CD4-positive, alpha-beta T cell (primary cell): ENCODE measurements at regions not wholly inside any gene's neighbourhood (a gene's known extent, or its start where the extent isn't known, plus 50 kb on each side); places are given as distances from the start of the nearest gene placed in this dataset.

Source experiments
- ATAC-seq: fragments of 200-7000 bp; cut with Tn5 transposase; one replicate; pipeline ENCODE4 v1.10.0; 2022; ENCODE audit warnings: mild to moderate bottlenecking; ENCODE audit not compliant: poor library complexity
- CTCF ChIA-PET: fragments of 350-600 bp; sonication (Branson Sonifier 250); formaldehyde crosslinking; loops from one replicate; lab custom pipeline; 2021; ENCODE audit warnings: antibody characterized with exemption, inconsistent platforms; lab: Charles Lee
- POLR2A ChIA-PET: fragments of 350-600 bp; sonication (Branson Sonifier 250); formaldehyde crosslinking; loops from one replicate; lab custom pipeline; 2021; ENCODE audit warnings: antibody characterized with exemption, inconsistent platforms; lab: Charles Lee
- DNase-seq, 14 experiments: peaks; one replicate each; pipeline ENCODE4 v3.0.0-alpha.2; 2013 to 2020; ENCODE audit warnings: mixed read lengths in 2 of 14
- H3K27ac ChIP-seq, 2 donors: one replicate each; pipeline versions ENCODE4 v1.5.1 to v1.7.0; 2013; ENCODE audit warnings: low read length in 2 of 2, low read depth in 1 of 2, mild to moderate bottlenecking in 1 of 2
- H3K27me3 ChIP-seq, 2 experiments: 1 replicate in 1 of 2; 2 replicates in 1 of 2; pipeline versions ENCODE4 v1.6.1 to v1.7.0; 2013; ENCODE audit warnings: low read length in 2 of 2, control low read depth in 1 of 2, mild to moderate bottlenecking in 1 of 2, moderate library complexity in 1 of 2; ENCODE audit not compliant: insufficient read depth in 2 of 2, control insufficient read depth in 1 of 2
- H3K36me3 ChIP-seq: one replicate; pipeline ENCODE4 v1.6.1; 2013; ENCODE audit warnings: low read length, control low read depth; ENCODE audit not compliant: insufficient read depth
- H3K4me1 ChIP-seq: one replicate; pipeline ENCODE4 v1.6.1; 2013; ENCODE audit warnings: low read length, control low read depth; ENCODE audit not compliant: insufficient read depth
- H3K4me3 ChIP-seq: one replicate; pipeline ENCODE4 v1.5.1; 2013; ENCODE audit warnings: mild to moderate bottlenecking, low read length, moderate library complexity
- H3K9me3 ChIP-seq, 2 experiments: 1 replicate in 1 of 2; 2 replicates in 1 of 2; pipeline versions ENCODE4 v1.6.1 to v1.7.0; 2013; ENCODE audit warnings: low read length in 2 of 2, mild to moderate bottlenecking in 2 of 2, control low read depth in 1 of 2, moderate library complexity in 1 of 2; ENCODE audit not compliant: control insufficient read depth in 1 of 2, insufficient read depth in 1 of 2
- H3K27ac Mint-ChIP-seq: one replicate; pipeline ENCODE4 v1.8.0; 2020; ENCODE audit warnings: mixed read lengths
- H3K27me3 Mint-ChIP-seq: one replicate; pipeline ENCODE4 v1.8.0; 2021; ENCODE audit warnings: mixed read lengths
- H3K36me3 Mint-ChIP-seq: one replicate; pipeline ENCODE4 v1.8.0; 2021; ENCODE audit warnings: low read depth, mixed read lengths
- H3K4me1 Mint-ChIP-seq: one replicate; pipeline ENCODE4 v1.8.0; 2021; ENCODE audit warnings: low read depth, mixed read lengths
- H3K4me3 Mint-ChIP-seq: one replicate; pipeline ENCODE4 v1.8.0; 2020; ENCODE audit warnings: mild to moderate bottlenecking, mixed read lengths
- H3K9me3 Mint-ChIP-seq: one replicate; pipeline ENCODE4 v1.8.0; 2020; ENCODE audit warnings: mixed read lengths
- intact Hi-C, 2 experiments: fragments of 100-400 bp; cut with DNase I in 1 of 2; cut with micrococcal nuclease in 1 of 2; formaldehyde crosslinking; loops; one replicate each; pipeline versions ENCODE4 v1.15.1 to v1.9.0; 2023 to 2025; cut with DNase I, micrococcal nuclease
- TF ChIP-seq, protein P1 (sequence below): fragments of 200-600 bp; IDR thresholded peaks from one replicate; pipeline ENCODE4 v1.8.0; 2022; ENCODE audit warnings: antibody characterized with exemption, mild to moderate bottlenecking

DNA sequence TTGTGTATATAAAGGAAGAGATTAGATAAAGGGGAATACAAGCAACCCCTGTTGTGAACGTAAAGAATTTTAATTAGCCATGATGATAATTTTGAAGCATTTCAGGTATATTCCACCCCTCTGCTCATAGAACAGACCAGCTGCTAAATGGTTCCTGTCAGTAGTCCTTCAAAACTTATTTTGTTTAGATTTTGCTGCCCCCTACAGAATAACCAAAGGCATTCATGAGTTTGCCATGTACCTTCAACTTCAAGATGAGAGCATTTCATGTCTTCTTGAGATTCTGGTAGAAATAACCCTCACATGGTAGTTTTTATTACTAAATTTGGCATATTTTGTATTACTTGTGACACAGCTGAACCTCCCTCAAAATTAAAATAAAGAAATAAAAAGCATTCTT lies 1586.7 kb downstream of the HACE1 start:
- ChIA-PET POLR2A (no interaction called here), CTCF (no interaction called here)
- H3K27ac Mint-ChIP-seq: no peak overlapping the region
- no peaks in the 10 kb centered on the region for H3K9me3 Mint-ChIP-seq
- H3K27me3 Mint-ChIP-seq: no peaks in the 10 kb centered on the region
- no peaks in the 10 kb centered on the region for H3K4me1 Mint-ChIP-seq
- no peaks in the 10 kb centered on the region for H3K9me3 ChIP-seq
- no peak for DNase-seq
- no peak overlapping the region for H3K4me3 Mint-ChIP-seq
- H3K4me1 ChIP-seq: no peaks in the 10 kb centered on the region
- intact Hi-C loops: no loop called here
- no peaks in the 10 kb centered on the region for H3K27me3 ChIP-seq
- ATAC-seq: no peak
- no peaks in the 10 kb centered on the region for H3K36me3 Mint-ChIP-seq
- TF ChIP-seq, protein P1, sequence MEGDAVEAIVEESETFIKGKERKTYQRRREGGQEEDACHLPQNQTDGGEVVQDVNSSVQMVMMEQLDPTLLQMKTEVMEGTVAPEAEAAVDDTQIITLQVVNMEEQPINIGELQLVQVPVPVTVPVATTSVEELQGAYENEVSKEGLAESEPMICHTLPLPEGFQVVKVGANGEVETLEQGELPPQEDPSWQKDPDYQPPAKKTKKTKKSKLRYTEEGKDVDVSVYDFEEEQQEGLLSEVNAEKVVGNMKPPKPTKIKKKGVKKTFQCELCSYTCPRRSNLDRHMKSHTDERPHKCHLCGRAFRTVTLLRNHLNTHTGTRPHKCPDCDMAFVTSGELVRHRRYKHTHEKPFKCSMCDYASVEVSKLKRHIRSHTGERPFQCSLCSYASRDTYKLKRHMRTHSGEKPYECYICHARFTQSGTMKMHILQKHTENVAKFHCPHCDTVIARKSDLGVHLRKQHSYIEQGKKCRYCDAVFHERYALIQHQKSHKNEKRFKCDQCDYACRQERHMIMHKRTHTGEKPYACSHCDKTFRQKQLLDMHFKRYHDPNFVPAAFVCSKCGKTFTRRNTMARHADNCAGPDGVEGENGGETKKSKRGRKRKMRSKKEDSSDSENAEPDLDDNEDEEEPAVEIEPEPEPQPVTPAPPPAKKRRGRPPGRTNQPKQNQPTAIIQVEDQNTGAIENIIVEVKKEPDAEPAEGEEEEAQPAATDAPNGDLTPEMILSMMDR: no peak
- no peak overlapping the region for H3K4me3 ChIP-seq
- H3K36me3 ChIP-seq: no peaks in the 10 kb centered on the region
- H3K27ac ChIP-seq: no peak overlapping the region

DNA sequence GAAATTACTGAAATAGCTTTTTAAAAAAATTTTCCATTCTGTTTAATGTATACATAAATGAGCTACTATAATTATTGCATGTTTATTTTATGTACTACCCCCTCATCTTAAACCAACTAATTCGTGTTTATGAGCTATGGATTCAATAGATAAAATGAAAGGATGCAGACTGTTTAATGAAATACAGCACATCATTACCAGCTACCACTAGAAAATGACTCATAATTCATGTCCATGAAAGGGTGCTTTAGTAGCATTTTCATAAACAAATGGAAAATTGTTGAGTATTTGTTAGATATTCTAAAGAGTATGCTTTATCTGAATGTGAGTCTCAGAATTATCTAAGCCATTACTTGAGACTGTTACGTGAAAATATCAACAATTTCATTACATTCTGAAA lies 1590.1 kb downstream of the HACE1 start:
- H3K27me3 ChIP-seq: no peaks in the 10 kb centered on the region
- H3K27ac Mint-ChIP-seq: no peak overlapping the region
- no peak overlapping the region for H3K4me3 ChIP-seq
- peaks cover 2% of the 10 kb centered on the region for H3K9me3 Mint-ChIP-seq
- H3K27ac ChIP-seq: no peak overlapping the region
- H3K4me1 Mint-ChIP-seq: no peaks in the 10 kb centered on the region
- ChIA-PET POLR2A (interaction anchor here (0.6 kb wide), 1 partner anchor 8 kb away, joined by 4 read pairs; no protein-coding TSS in a partner anchor), CTCF (no interaction called here)
- no peaks in the 10 kb centered on the region for H3K36me3 Mint-ChIP-seq
- H3K9me3 ChIP-seq: no peaks in the 10 kb centered on the region
- DNase-seq (no peak), ATAC-seq (no peak)
- intact Hi-C loops: no loop called here
- TF ChIP-seq, protein P1: no peak
- H3K4me1 ChIP-seq: no peaks in the 10 kb centered on the region
- no peaks in the 10 kb centered on the region for H3K27me3 Mint-ChIP-seq
- no peaks in the 10 kb centered on the region for H3K36me3 ChIP-seq
- H3K4me3 Mint-ChIP-seq: no peak overlapping the region

DNA sequence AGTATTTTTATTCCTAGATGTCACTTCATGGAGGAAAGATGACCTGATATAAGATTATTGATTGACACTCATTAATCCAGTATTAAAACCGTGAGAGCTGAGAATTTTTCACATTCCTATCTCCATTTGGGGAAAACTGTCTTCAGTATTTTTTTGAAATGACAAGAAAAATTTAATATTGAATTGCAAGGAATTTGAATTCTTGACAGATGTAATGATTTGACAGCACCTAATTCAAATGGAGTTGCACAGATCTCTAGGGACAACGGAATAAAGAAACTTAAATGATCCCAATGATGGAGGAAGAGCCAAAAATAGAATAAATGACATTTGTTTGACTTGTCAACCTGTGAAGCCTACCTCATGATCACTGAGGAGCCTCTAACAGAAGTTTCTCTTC lies 1591.4 kb downstream of the HACE1 start:
- CTCF ChIA-PET: no interaction called here

More for the DNA sequence above, 1591.4 kb downstream of the HACE1 start:
- Mint-ChIP-seq H3K36me3 (no peaks in the 10 kb centered on the region), H3K27ac (no peak overlapping the region), H3K4me1 (no peaks in the 10 kb centered on the region), H3K9me3 (peaks cover 4% of the 10 kb centered on the region), H3K27me3 (no peaks in the 10 kb centered on the region), H3K4me3 (no peak overlapping the region)
- intact Hi-C loops: no loop called here
- Histone ChIP-seq H3K27ac (no peak overlapping the region), H3K36me3 (no peaks in the 10 kb centered on the region), H3K4me3 (no peak overlapping the region), H3K9me3 (peaks cover 0 to 5% of the 10 kb centered on the region in 2 experiments), H3K4me1 (no peaks in the 10 kb centered on the region), H3K27me3 (no peaks in the 10 kb centered on the region)
- no peak for ATAC-seq
- POLR2A ChIA-PET: no interaction called here
- TF ChIP-seq, protein P1: no peak
- DNase-seq: no peak
